Astrocyte (in vitro differentiated cells and primary cell): ENCODE measurements at regions not wholly inside any gene's neighbourhood (a gene's known extent, or its start where the extent isn't known, plus 50 kb on each side); places are given as distances from the start of the nearest gene placed in this dataset.
A peak's percentile ranks its signal among the peaks of the same experiment; 100 is the strongest.

Experiments used
- DNase-seq: peaks from one replicate; pipeline ENCODE4 v3.0.0-alpha.2; 2010; ENCODE audit warnings: low read depth
- FAIRE-seq: peaks from 2 replicates; lab custom pipeline; 2011; peaks lifted over from hg19 to GRCh38; lab: Jason Lieb, UNC
- H2AFZ ChIP-seq: 2 replicates; pipeline ENCODE4 v1.6.0; 2012; ENCODE audit warnings: low read depth, low read length, inconsistent platforms
- H3K27ac ChIP-seq: 2 replicates; pipeline ENCODE4 v1.5.1; 2011; ENCODE audit warnings: low read depth, low read length, inconsistent platforms
- H3K27me3 ChIP-seq: 2 replicates; pipeline ENCODE4 v1.6.0; 2011; ENCODE audit warnings: low read length, inconsistent platforms; ENCODE audit not compliant: insufficient read depth
- H3K36me3 ChIP-seq: 2 replicates; pipeline ENCODE4 v1.5.1; 2011; ENCODE audit warnings: low read length, inconsistent platforms; ENCODE audit not compliant: insufficient read depth
- H3K4me1 ChIP-seq: 2 replicates; pipeline ENCODE4 v1.5.1; 2011; ENCODE audit warnings: low read length, inconsistent platforms; ENCODE audit not compliant: insufficient read depth
- H3K4me2 ChIP-seq: 2 replicates; pipeline ENCODE4 v1.6.0; 2012; ENCODE audit warnings: low read length, inconsistent platforms
- H3K4me3 ChIP-seq: 2 replicates; pipeline ENCODE4 v1.5.1; 2011; ENCODE audit warnings: low read depth, mild to moderate bottlenecking, low read length, inconsistent platforms; ENCODE audit not compliant: insufficient read depth
- H3K79me2 ChIP-seq: 2 replicates; pipeline ENCODE4 v1.6.0; 2012; ENCODE audit warnings: mild to moderate bottlenecking, low read length, inconsistent platforms; ENCODE audit not compliant: insufficient read depth
- H3K9ac ChIP-seq: 2 replicates; pipeline ENCODE4 v1.6.0; 2012; ENCODE audit warnings: mild to moderate bottlenecking, low read length, inconsistent platforms
- H3K9me3 ChIP-seq: 2 replicates; pipeline ENCODE4 v1.5.1; 2012; ENCODE audit warnings: low read depth, mild to moderate bottlenecking, low read length, inconsistent platforms; ENCODE audit not compliant: insufficient read depth
- H4K20me1 ChIP-seq: 2 replicates; pipeline ENCODE4 v1.6.0; 2012; ENCODE audit warnings: low read length, inconsistent platforms; ENCODE audit not compliant: insufficient read depth
- H3K27ac Mint-ChIP-seq: one replicate; pipeline ENCODE4 v1.8.0; 2021; ENCODE audit warnings: mild to moderate bottlenecking, mixed read lengths; ENCODE audit not compliant: unreplicated experiment
- H3K27me3 Mint-ChIP-seq: one replicate; pipeline ENCODE4 v1.8.0; 2021; ENCODE audit warnings: low read depth, mixed read lengths; ENCODE audit not compliant: unreplicated experiment
- H3K36me3 Mint-ChIP-seq: one replicate; pipeline ENCODE4 v1.8.0; 2021; ENCODE audit warnings: low read depth, mixed read lengths; ENCODE audit not compliant: unreplicated experiment
- H3K4me1 Mint-ChIP-seq: one replicate; pipeline ENCODE4 v1.8.0; 2021; ENCODE audit warnings: low read depth, mixed read lengths; ENCODE audit not compliant: unreplicated experiment
- H3K4me3 Mint-ChIP-seq: one replicate; pipeline ENCODE4 v1.8.0; 2021; ENCODE audit warnings: mild to moderate bottlenecking, moderate library complexity, mixed read lengths; ENCODE audit not compliant: unreplicated experiment
- H3K9me3 Mint-ChIP-seq: one replicate; pipeline ENCODE4 v1.8.0; 2021; ENCODE audit warnings: mild to moderate bottlenecking, mixed read lengths; ENCODE audit not compliant: unreplicated experiment
- CTCF ChIP-seq: IDR thresholded peaks from 2 replicates; pipeline ENCODE4 v1.5.1; 2011; ENCODE audit warnings: low read depth, mild to moderate bottlenecking, inconsistent platforms, low read length, moderate library complexity; ENCODE audit not compliant: insufficient read depth
- EZH2 ChIP-seq: IDR thresholded peaks from 2 replicates; pipeline ENCODE4 v1.6.1; 2012; ENCODE audit warnings: mild to moderate bottlenecking, low read length, inconsistent platforms; ENCODE audit not compliant: insufficient read depth

DNA sequence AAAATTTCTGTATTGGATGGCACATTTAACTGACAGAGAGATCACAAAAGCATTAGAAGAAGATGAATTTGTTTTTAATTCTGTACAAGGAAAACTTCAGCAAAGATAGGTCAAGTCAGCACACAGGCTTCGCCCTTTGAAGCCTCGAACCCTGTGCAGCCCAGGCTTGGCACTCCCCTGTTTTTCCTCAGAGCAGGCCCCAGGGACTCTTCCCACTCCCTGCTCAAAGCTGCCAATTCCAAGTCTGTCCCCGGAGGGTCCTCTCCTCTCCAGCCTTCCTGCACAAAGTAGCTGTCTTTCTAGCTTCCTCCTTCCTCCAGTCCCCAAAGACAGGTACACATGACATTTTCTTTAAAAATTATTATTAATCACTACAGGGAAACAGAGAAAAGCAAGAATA lies 466.3 kb downstream of the PPARGC1A start:
- TF ChIP-seq EZH2 (no peak), CTCF (no peak)
- Mint-ChIP-seq H3K27ac (no peak overlapping the region), H3K27me3 (no peaks in the 10 kb centered on the region), H3K4me1 (peaks cover 20% of the 10 kb centered on the region), H3K36me3 (no peaks in the 10 kb centered on the region), H3K4me3 (no peak overlapping the region), H3K9me3 (no peaks in the 10 kb centered on the region)
- Histone ChIP-seq H3K9me3 (peaks cover 2% of the 10 kb centered on the region), H3K79me2 (no peaks in the 10 kb centered on the region), H3K9ac (no peak overlapping the region), H3K27ac (no peak overlapping the region), H3K27me3 (no peaks in the 10 kb centered on the region), H3K36me3 (no peaks in the 10 kb centered on the region), H4K20me1 (no peaks in the 10 kb centered on the region), H3K4me1 (no peaks in the 10 kb centered on the region), H3K4me2 (no peak overlapping the region), H2AFZ (no peak overlapping the region), H3K4me3 (no peak overlapping the region)
- DNase-seq (no peak), FAIRE-seq (no peak)

GRCh38 chr4:23422878-23423277 lies 467.0 kb downstream of the PPARGC1A start:
- H3K27me3 Mint-ChIP-seq, result no peaks in the 10 kb centered on the region
- Histone ChIP-seq H3K36me3 (no peaks in the 10 kb centered on the region), H3K27me3 (no peaks in the 10 kb centered on the region), H3K4me3 (no peak overlapping the region), H3K9me3 (peaks cover 2% of the 10 kb centered on the region), H3K4me1 (no peaks in the 10 kb centered on the region), H3K4me2 (no peak overlapping the region), H4K20me1 (no peaks in the 10 kb centered on the region), H3K9ac (no peak overlapping the region), H2AFZ (no peak overlapping the region), H3K27ac (no peak overlapping the region), H3K79me2 (no peaks in the 10 kb centered on the region)
- no peaks in the 10 kb centered on the region for H3K9me3 Mint-ChIP-seq
- H3K4me1 Mint-ChIP-seq, result peaks cover 20% of the 10 kb centered on the region
- H3K27ac Mint-ChIP-seq, result peak overlapping the region; percentile 30
- DNase-seq (peak; percentile 21), FAIRE-seq (no peak)
- TF ChIP-seq EZH2 (no peak), CTCF (no peak)
- H3K36me3 Mint-ChIP-seq, result no peaks in the 10 kb centered on the region
- no peak overlapping the region for H3K4me3 Mint-ChIP-seq

GRCh38 chr4:23413631-23414030 lies 476.2 kb downstream of the PPARGC1A start:
- Histone ChIP-seq H3K4me3 (no peak overlapping the region), H3K9ac (no peak overlapping the region), H3K79me2 (no peaks in the 10 kb centered on the region), H3K27ac (no peak overlapping the region), H3K4me1 (no peaks in the 10 kb centered on the region), H3K9me3 (no peaks in the 10 kb centered on the region), H3K27me3 (no peaks in the 10 kb centered on the region), H2AFZ (no peak overlapping the region), H3K36me3 (no peaks in the 10 kb centered on the region), H4K20me1 (no peaks in the 10 kb centered on the region), H3K4me2 (no peak overlapping the region)
- FAIRE-seq (no peak), DNase-seq (no peak)
- Mint-ChIP-seq H3K4me3 (no peak overlapping the region), H3K4me1 (no peaks in the 10 kb centered on the region), H3K27me3 (no peaks in the 10 kb centered on the region), H3K27ac (no peak overlapping the region), H3K36me3 (no peaks in the 10 kb centered on the region), H3K9me3 (no peaks in the 10 kb centered on the region)
- TF ChIP-seq CTCF (no peak), EZH2 (no peak)
